Tibial nerve (tissue), 3 donors: ENCODE measurements at regions not wholly inside any gene's neighbourhood (a gene's known extent, or its start where the extent isn't known, plus 50 kb on each side); places are given as distances from the start of the nearest gene placed in this dataset.

Source experiments
- CTCF ChIP-seq, 5 experiments: fragments of 200-600 bp in 3 of 5; fragments of 450-650 bp in 2 of 5; sonication (generic) in 3 of 5; IDR thresholded peaks; one replicate each; pipeline ENCODE4 v1.5.1; 2016 to 2019; ENCODE audit warnings: antibody characterized with exemption in 5 of 5, mild to moderate bottlenecking in 3 of 5, moderate library complexity in 2 of 5
- POLR2A ChIP-seq, 2 donors: fragments of 450-650 bp; IDR thresholded peaks; one replicate each; pipeline ENCODE4 v1.6.1; 2017; ENCODE audit warnings: antibody characterized with exemption in 2 of 2, mild to moderate bottlenecking in 2 of 2, moderate library complexity in 2 of 2

- TF ChIP-seq CTCF (IDR thresholded peaks at IDR 0.05) (no peak), POLR2A (IDR thresholded peaks at IDR 0.05) (no peak)
Measured at GRCh38 chr15:60130821-60131220, 126.7 kb downstream of the FOXB1 start.
